HAP-1 (cell line): ENCODE measurements at regions not wholly inside any gene's neighbourhood (a gene's known extent, or its start where the extent isn't known, plus 50 kb on each side); places are given as distances from the start of the nearest gene placed in this dataset.
"Not testable (repeated sequence)": the region's sequence is repeated elsewhere in the genome, so short reads cannot be mapped to it uniquely, and the experiment has no call there.

Experiments
- DNase-seq, 2 experiments: peaks; one replicate each; pipeline ENCODE4 v3.0.0-alpha.2; 2016 to 2020; ENCODE audit warnings: low spot score in 2 of 2
- H3K27me3 ChIP-seq: fragments of 250-450 bp; sonication (Bioruptor Pico); 2 replicates; pipeline ENCODE4 v1.5.1; 2020; ENCODE audit warnings: low read depth, mild to moderate bottlenecking, moderate library complexity
- H3K36me3 ChIP-seq: fragments of 250-450 bp; sonication (Bioruptor Pico); replicated peaks from 2 replicates; pipeline ENCODE4 v1.5.1; 2020; ENCODE audit warnings: mild to moderate bottlenecking
- H3K4me1 ChIP-seq: fragments of 250-450 bp; sonication (Bioruptor Pico); 2 replicates; pipeline ENCODE4 v1.5.1; 2020; ENCODE audit warnings: mild to moderate bottlenecking
- H3K4me3 ChIP-seq: fragments of 250-450 bp; sonication (Bioruptor Pico); 2 replicates; pipeline ENCODE4 v1.5.1; 2020; ENCODE audit warnings: mild to moderate bottlenecking, moderate library complexity
- H3K9me3 ChIP-seq: fragments of 250-450 bp; sonication (Bioruptor Pico); 2 replicates; pipeline ENCODE4 v1.5.1; 2020; ENCODE audit warnings: mild to moderate bottlenecking, moderate library complexity
- in situ Hi-C: fragments of 300-500 bp; cut with MboI; formaldehyde crosslinking; loops from 3 replicates; pipeline ENCODE4 v1.14.3; 2020; ENCODE audit warnings: low sequenced_read_pairs, inconsistent platforms, mixed read lengths

- in situ Hi-C loops: no loop called here
- H3K9me3 ChIP-seq: 0 out of 2 replicates have a peak, but pooled peaks cover 1% of the 10 kb centered on the region
- no peaks in the 10 kb centered on the region; the same call in 1 of the 2 replicates for H3K4me1 ChIP-seq
- no peaks in the 10 kb centered on the region for H3K36me3 ChIP-seq
- no peak overlapping the region for H3K4me3 ChIP-seq
- no peak for DNase-seq
- H3K27me3 ChIP-seq: peaks cover 2% of the 10 kb centered on the region; the same call in 1 of the 2 replicates
These were observed 314.9 kb upstream of the DEPDC1 start for GRCh38 chr1:68811806-68812205.

GRCh38 chr1:68812333-68812732 is 315.5 kb upstream of the DEPDC1 start:
- in situ Hi-C loops: no loop called here
- H3K27me3 ChIP-seq: peaks cover 1% of the 10 kb centered on the region; the same call in 1 of the 2 replicates

DNA sequence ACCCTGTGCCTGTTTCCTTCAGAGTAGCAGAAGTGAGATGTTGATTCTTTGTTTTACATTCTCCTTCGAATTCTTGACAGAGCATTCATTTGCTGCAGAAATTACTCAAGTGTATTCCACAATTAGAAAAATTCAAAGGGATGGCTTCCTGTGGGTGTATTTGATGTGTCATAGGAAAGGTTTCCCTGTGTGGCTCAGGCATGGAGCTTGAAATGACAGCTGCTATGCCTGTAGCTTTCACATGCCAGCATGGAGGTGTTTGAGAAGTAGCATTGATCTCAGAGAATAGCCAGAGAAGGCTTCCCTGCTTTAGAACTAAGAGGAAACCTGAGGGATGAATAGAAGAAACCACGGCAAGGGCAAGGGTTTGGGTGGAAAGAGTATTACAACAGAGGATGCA is 317.2 kb upstream of the DEPDC1 start:
- no peak overlapping the region for H3K4me3 ChIP-seq
- no peaks in the 10 kb centered on the region for H3K36me3 ChIP-seq
- H3K27me3 ChIP-seq: no peaks in the 10 kb centered on the region
- DNase-seq: no peak
- H3K4me1 ChIP-seq: no peaks in the 10 kb centered on the region; the same call in 1 of the 2 replicates
- H3K9me3 ChIP-seq: 0 out of 2 replicates have a peak, but pooled peaks cover 2% of the 10 kb centered on the region
- in situ Hi-C loops: no loop called here

More at GRCh38 chr1:68812333-68812732, 315.5 kb upstream of the DEPDC1 start:
- Histone ChIP-seq H3K36me3 (no peaks in the 10 kb centered on the region), H3K4me3 (no peak overlapping the region), H3K9me3 (0 out of 2 replicates have a peak, but pooled peaks cover 2% of the 10 kb centered on the region), H3K4me1 (no peaks in the 10 kb centered on the region; the same call in 1 of the 2 replicates)
- DNase-seq: no peak

GRCh38 chr1:68815632-68816031 is 318.8 kb upstream of the DEPDC1 start:
- H3K4me1 ChIP-seq: peaks cover 3% of the 10 kb centered on the region
- no peak overlapping the region for H3K4me3 ChIP-seq
- no peaks in the 10 kb centered on the region for H3K27me3 ChIP-seq
- 0 out of 2 replicates have a peak, but pooled peaks cover 2% of the 10 kb centered on the region for H3K9me3 ChIP-seq
- DNase-seq: no peak
- in situ Hi-C loops: no loop called here
- no peaks in the 10 kb centered on the region for H3K36me3 ChIP-seq

DNA sequence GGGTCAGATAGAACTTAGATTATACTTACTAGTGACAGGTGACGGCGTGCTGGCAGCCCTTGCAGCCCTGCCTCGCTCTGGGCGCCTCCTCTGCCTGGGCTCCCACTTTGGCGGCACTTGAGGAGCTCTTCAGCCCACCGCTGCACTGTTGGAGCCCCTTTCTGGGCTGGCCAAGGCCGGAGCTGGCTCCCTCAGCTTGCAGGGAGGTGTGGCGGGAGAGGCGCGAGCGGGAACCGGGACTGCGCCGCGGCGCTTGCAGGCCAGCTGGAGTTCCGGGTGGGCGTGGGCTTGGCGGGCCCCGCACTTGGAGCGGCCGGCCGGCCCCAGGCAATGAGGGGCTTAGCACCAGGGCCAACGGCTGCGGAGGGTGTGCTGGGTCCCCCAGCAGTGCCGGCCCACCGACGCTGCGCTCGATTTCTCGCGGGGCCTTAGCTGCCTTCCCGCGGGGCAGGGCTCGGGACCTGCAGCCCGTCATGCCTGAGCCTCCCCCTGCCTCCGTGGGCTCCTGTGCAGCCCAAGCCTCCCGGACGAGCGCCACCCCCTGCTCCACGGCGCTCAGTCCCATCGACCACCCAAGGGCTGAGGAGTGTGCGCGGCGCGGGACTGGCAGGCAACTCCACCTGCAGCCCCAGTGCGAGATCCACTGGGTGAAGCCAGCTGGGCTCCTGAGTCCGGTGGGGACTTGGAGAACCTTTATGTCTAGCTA is 320.8 kb upstream of the DEPDC1 start:
- H3K9me3 ChIP-seq, in situ Hi-C loops, H3K4me1 ChIP-seq, H3K27me3 ChIP-seq, H3K36me3 ChIP-seq, DNase-seq, H3K4me3 ChIP-seq: not testable (repeated sequence)

DNA sequence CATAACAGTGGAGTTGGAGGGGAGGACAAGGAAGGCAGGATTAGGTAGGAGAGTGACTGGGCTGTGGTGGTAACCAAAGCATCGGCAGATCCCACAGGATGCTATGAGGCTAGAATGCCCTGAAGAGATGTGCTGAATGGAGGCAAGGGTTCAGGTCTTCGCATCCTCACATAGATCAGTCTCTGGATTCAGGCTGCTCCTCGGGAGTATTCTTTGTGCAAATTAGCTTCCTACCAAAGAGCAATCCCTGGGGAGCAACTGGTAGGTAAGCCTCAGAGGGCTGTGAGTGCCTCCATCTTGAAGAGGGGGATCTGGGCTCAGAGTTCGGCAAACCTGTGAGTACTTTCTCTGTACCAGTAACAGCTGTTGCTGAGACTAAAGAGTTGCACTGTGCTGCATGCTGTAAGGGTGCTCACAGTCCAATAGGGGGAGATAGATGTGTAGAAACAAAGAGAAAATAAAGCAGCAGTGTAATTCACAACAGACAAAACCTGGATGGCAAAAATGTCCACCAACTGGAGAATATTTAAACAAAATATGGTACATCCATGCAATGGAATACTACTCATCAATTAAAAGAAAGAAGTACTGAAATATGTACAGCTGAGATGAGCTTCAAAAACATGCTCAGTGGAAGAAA is 322.4 kb upstream of the DEPDC1 start:
- DNase-seq: peak; percentile 29 to 75
- no peak overlapping the region for H3K4me3 ChIP-seq
- no peaks in the 10 kb centered on the region for H3K36me3 ChIP-seq
- H3K27me3 ChIP-seq: no peaks in the 10 kb centered on the region
- 0 out of 2 replicates have a peak, but pooled peaks cover 2% of the 10 kb centered on the region for H3K9me3 ChIP-seq
- in situ Hi-C loops: no loop called here
- H3K4me1 ChIP-seq: peaks cover 3% of the 10 kb centered on the region

DNA sequence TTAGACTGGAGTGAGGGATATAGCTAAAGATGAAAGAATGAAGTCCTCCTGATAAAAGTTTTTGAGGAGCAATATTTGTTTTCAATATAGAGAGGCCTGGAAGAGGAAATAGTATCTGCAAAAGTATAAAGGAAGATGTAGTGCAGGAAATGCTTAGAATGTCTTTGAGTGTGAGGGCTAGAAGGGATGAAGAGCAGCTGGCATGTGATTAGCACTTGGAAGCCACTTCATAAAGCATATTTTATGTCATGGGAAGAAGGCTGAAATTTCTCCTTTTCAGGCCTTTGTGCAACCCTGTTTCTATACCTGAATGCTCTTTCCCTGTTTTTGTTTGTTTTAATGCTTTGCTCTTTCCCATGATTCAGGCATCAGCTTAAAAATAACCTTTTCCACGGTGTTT is 323.3 kb upstream of the DEPDC1 start:
- DNase-seq: no peak
- H3K4me1 ChIP-seq: peaks cover 3% of the 10 kb centered on the region; the same call in 1 of the 2 replicates

GRCh38 chr1:68826836-68827235 is 330.0 kb upstream of the DEPDC1 start:
- Histone ChIP-seq H3K4me3 (no peak overlapping the region), H3K9me3 (no peaks in the 10 kb centered on the region; the same call in 1 of the 2 replicates), H3K4me1 (peaks cover 27% of the 10 kb centered on the region), H3K27me3 (no peaks in the 10 kb centered on the region), H3K36me3 (no peaks in the 10 kb centered on the region)
- in situ Hi-C loops: no loop called here
- peak in 1 of 2 experiments; percentile 96 for DNase-seq

More for the DNA sequence above, 323.3 kb upstream of the DEPDC1 start:
- H3K27me3 ChIP-seq: no peaks in the 10 kb centered on the region
- no peaks in the 10 kb centered on the region for H3K36me3 ChIP-seq
- H3K9me3 ChIP-seq: 0 out of 2 replicates have a peak, but pooled peaks cover 2% of the 10 kb centered on the region
- no peak overlapping the region for H3K4me3 ChIP-seq
- in situ Hi-C loops: no loop called here

DNA sequence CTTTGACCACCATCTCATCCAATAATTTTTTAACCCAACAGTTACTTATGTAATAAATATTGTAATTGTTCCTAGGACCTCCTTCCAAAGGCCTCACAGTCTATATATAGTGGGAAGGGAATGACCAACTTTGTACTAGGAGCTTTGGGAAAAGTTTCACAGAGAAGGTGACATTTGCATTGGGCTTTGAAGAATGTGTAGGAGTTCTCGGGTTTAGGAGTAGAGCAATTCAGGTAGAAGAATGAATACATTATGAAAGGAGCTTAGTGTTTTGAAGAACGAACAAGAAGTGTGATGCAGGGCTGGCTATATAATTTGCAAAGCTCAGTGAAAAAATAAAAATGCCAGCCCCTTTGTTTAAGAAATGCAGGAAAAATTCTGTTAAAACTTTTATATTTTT is 330.4 kb upstream of the DEPDC1 start:
- in situ Hi-C loops: no loop called here

GRCh38 chr1:68828013-68828412 is 331.1 kb upstream of the DEPDC1 start:
- no peak for DNase-seq
- H3K36me3 ChIP-seq: no peaks in the 10 kb centered on the region
- no peaks in the 10 kb centered on the region; the same call in 1 of the 2 replicates for H3K9me3 ChIP-seq
- H3K4me1 ChIP-seq: peaks cover 27% of the 10 kb centered on the region
- H3K4me3 ChIP-seq: no peak overlapping the region
- no peaks in the 10 kb centered on the region for H3K27me3 ChIP-seq
- in situ Hi-C loops: no loop called here

More for the DNA sequence above, 330.4 kb upstream of the DEPDC1 start:
- Histone ChIP-seq H3K9me3 (no peaks in the 10 kb centered on the region; the same call in 1 of the 2 replicates), H3K36me3 (no peaks in the 10 kb centered on the region), H3K4me1 (peaks cover 27% of the 10 kb centered on the region), H3K27me3 (no peaks in the 10 kb centered on the region), H3K4me3 (no peak overlapping the region)
- DNase-seq: peak; percentile 27 to 92

DNA sequence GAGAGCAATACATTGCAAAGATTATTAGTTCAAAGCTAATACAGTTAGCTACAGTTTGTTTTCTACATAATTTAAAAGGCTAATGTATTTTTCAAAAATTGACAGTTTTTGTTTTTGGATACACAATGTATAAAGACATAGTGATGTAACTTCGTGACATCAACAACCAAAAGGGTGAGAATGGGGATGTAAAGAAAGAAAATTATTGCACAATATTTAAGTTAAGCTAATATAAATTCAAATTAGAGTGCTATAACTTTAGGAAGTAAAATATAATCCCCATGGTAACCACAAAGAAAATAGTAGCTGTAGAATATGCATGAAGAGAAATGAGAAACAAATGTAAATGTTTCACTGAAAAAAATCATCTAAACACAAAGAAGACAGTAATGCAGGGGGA is 334.4 kb upstream of the DEPDC1 start:
- Histone ChIP-seq H3K9me3 (no peaks in the 10 kb centered on the region), H3K4me3 (no peak overlapping the region), H3K4me1 (peaks cover 18% of the 10 kb centered on the region), H3K36me3 (no peaks in the 10 kb centered on the region), H3K27me3 (no peaks in the 10 kb centered on the region)
- in situ Hi-C loops: no loop called here
- DNase-seq: no peak

- H3K27me3 ChIP-seq: no peaks in the 10 kb centered on the region
- in situ Hi-C loops: no loop called here
- no peaks in the 10 kb centered on the region for H3K4me1 ChIP-seq
- H3K4me3 ChIP-seq: no peak overlapping the region
- DNase-seq: no peak
- no peaks in the 10 kb centered on the region for H3K9me3 ChIP-seq
- no peaks in the 10 kb centered on the region for H3K36me3 ChIP-seq
These were observed 351.1 kb upstream of the DEPDC1 start for GRCh38 chr1:68848017-68848416.

GRCh38 chr1:68868606-68869005 is 371.7 kb upstream of the DEPDC1 start:
- DNase-seq: no peak
- Histone ChIP-seq H3K4me3 (no peak overlapping the region), H3K4me1 (no peaks in the 10 kb centered on the region), H3K27me3 (no peaks in the 10 kb centered on the region), H3K36me3 (no peaks in the 10 kb centered on the region), H3K9me3 (no peaks in the 10 kb centered on the region)
- in situ Hi-C loops: no loop called here

- Histone ChIP-seq H3K9me3 (no peaks in the 10 kb centered on the region), H3K4me3 (no peak overlapping the region), H3K36me3 (no peaks in the 10 kb centered on the region), H3K4me1 (no peaks in the 10 kb centered on the region), H3K27me3 (no peaks in the 10 kb centered on the region)
- in situ Hi-C loops: no loop called here
- no peak for DNase-seq
These were observed 376.3 kb upstream of the DEPDC1 start for GRCh38 chr1:68873144-68873543.
